HG03064 (cell line): ENCODE measurements at regions not wholly inside any gene's neighbourhood (a gene's known extent, or its start where the extent isn't known, plus 50 kb on each side); places are given as distances from the start of the nearest gene placed in this dataset.

Source experiments
- ATAC-seq: cut with Tn5 transposase; IDR thresholded peaks from one replicate; pipeline ENCODE4 v1.9.1; 2021; ENCODE audit warnings: low read depth; ENCODE audit not compliant: unreplicated experiment

DNA sequence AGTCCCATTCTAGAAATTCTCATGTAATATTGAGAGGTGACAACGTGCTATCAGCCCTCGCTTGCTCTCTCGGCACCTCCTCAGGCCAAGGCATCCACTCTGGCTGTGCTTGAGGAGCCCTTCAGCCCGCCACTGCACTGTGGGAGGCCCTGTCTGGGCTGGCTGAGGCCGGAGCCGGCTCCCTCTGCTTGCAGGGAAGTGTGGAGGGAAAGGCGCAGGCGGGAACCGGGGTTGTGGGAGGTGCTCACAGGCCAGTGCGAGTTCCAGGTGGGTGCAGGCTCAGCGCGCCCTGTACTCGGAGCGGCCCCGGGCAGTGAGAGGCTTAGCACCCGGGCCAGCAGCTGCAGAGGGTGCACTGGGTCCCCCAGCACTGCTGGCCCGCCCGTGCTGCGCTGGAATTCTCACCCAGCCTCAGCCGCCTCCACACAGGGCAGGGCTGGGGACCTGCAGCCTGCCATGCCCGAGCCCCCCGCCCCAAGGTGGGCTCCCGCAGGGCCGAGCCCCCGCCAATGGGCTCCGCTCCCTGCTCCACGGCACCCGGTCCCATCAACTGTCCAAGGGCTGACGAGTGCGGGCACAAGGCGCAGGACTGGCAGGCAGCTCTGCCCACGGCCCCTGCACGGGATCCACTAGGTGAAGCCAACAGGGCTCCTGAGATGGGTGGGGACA is 1680.6 kb upstream of the LRRTM1 start:
- ATAC-seq: no peak

DNA sequence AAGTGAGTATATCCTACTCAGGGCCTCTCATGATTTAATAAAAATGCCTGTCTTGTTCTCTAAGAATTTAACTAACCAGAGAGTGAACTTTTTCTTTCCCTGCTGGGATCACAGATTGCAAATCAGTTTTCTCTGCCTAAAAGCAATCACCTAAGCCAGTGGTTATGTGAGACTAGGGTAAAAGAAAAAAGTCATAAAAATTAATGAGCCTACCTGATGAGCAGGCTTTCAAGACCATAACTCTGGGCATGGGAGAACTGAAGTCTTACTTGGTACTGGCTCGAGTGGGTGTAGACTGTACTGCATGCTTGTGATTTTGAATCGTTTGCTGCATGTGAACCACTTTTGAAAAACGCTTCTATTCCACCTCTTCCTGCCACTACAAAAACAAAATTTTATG is 1677.0 kb upstream of the LRRTM1 start:
- no peak for ATAC-seq

GRCh38 chr2:81979086-81979485 is 1674.5 kb upstream of the LRRTM1 start:
- ATAC-seq: no peak

DNA sequence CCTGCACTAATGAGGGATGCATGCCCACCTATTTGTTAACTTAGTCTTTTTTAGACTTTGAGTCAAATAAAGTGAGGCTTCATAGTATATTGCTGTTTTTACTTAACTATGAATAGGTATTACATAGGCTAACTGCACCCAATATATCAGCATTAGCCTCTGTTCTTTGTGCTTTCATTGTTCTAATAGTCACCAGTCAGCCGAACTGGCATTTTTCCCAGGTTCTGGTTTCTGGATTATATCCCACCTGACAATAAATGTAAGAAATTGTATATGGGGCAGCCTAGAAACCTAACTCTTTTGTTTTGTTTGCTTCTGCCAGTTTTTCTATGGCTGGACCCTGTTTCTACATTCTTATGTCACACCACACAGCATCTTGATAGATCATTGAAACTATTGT is 1672.4 kb upstream of the LRRTM1 start:
- no peak for ATAC-seq

GRCh38 chr2:81974216-81974615 is 1669.7 kb upstream of the LRRTM1 start:
- ATAC-seq: no peak

- no peak for ATAC-seq
These were observed 1638.3 kb upstream of the LRRTM1 start for GRCh38 chr2:81942876-81943275.

- no peak for ATAC-seq
These were observed 1637.7 kb upstream of the LRRTM1 start for GRCh38 chr2:81942136-81942680.

DNA sequence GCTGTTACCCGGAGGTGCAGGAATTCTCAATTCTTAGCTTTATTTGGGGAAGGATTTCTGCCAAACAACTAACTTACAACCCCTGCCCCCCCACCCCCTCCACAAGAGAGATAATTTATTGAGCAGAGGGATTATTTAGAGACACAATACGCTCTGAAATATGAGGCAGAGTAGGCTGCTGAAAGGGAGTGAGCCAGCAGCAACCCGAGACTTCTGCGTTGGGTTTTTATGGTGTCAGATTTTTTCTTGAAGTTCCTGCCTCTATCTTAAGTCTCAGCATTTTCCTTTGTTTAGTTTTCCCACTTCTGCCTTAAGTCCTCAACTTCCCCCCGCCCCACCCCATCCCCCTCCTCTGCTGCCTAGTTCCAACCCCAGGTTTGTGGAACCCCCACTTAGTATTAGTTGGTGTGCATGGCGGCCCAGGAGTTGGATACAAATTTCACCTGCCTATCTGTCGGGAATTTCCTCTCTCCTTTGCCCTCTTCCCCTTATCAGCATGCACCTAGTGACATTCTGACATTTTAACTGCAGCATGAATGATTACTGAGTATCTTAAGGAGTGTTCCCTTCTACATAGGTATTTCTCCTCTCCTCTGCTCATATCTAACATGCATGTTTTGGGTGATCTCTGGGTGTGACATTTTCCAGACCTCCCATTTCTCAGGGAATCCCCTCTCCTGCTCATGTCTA is 1635.9 kb upstream of the LRRTM1 start:
- no peak for ATAC-seq

- ATAC-seq: no peak
These were observed 1633.4 kb upstream of the LRRTM1 start for GRCh38 chr2:81937944-81938343.

- no peak for ATAC-seq
These were observed 1599.0 kb upstream of the LRRTM1 start for GRCh38 chr2:81903534-81903933.

- ATAC-seq: no peak
These were observed 1596.5 kb upstream of the LRRTM1 start for GRCh38 chr2:81901017-81901416.

DNA sequence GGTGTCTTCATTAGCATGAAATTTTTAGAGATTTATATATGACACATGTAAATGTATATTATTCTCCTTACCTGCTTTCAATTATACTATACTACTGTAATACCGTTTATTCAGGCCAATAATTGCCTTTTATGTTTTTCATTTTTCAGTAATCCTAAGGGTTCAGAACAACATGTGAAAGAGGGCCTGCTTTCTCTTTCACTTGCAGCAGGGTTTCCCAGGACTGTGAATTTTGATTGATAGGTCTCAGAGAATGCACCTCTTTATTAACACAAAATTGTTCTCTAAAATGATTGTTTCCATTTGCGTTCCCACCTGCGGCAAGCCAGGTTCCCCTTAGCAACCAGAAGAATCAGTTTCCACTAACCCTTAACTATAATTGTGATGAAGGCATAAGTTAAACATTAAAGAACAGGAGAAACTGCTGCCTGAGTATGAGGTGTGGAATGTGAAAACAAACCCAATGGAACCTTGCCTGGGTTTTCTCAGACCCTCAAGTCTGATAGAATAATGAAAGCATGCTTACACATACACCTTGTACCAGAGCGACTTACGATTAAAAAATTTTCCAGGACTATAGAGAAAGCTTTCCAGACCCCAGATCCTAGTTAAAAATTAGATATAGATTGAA is 1591.2 kb upstream of the LRRTM1 start:
- no peak for ATAC-seq

GRCh38 chr2:81894451-81894990 is 1590.0 kb upstream of the LRRTM1 start:
- no peak for ATAC-seq

- ATAC-seq: no peak
These were observed 1572.1 kb upstream of the LRRTM1 start for GRCh38 chr2:81876624-81877023.

GRCh38 chr2:81872006-81872405 is 1567.5 kb upstream of the LRRTM1 start:
- no peak for ATAC-seq

GRCh38 chr2:81870119-81870518 is 1565.6 kb upstream of the LRRTM1 start:
- ATAC-seq: no peak

GRCh38 chr2:81858998-81859397 is 1554.4 kb upstream of the LRRTM1 start:
- ATAC-seq: no peak

GRCh38 chr2:81853341-81853740 is 1548.8 kb upstream of the LRRTM1 start:
- no peak for ATAC-seq

GRCh38 chr2:81852651-81853050 is 1548.1 kb upstream of the LRRTM1 start:
- ATAC-seq: no peak

- no peak for ATAC-seq
These were observed 1535.2 kb upstream of the LRRTM1 start for GRCh38 chr2:81839780-81840179.

GRCh38 chr2:81835321-81836000 is 1530.9 kb upstream of the LRRTM1 start:
- no peak for ATAC-seq
